ENCODE measurements at regions not wholly inside any gene's neighbourhood (a gene's known extent, or its start where the extent isn't known, plus 50 kb on each side); places are given as distances from the start of the nearest gene placed in this dataset.

- Histone ChIP-seq H3K4me1 (no peaks in the 10 kb centered on the region), H3K4me3 (no peak overlapping the region), H3K36me3 (no peaks in the 10 kb centered on the region), H3K27ac (no peak overlapping the region), H3K27me3 (replicated peaks in 1 of 7) (no peaks in the 10 kb centered on the region), H3K9me3 (peaks cover 0 to 6% (median 0%) of the 10 kb centered on the region in 8 donors)
- TF ChIP-seq, protein P1, sequence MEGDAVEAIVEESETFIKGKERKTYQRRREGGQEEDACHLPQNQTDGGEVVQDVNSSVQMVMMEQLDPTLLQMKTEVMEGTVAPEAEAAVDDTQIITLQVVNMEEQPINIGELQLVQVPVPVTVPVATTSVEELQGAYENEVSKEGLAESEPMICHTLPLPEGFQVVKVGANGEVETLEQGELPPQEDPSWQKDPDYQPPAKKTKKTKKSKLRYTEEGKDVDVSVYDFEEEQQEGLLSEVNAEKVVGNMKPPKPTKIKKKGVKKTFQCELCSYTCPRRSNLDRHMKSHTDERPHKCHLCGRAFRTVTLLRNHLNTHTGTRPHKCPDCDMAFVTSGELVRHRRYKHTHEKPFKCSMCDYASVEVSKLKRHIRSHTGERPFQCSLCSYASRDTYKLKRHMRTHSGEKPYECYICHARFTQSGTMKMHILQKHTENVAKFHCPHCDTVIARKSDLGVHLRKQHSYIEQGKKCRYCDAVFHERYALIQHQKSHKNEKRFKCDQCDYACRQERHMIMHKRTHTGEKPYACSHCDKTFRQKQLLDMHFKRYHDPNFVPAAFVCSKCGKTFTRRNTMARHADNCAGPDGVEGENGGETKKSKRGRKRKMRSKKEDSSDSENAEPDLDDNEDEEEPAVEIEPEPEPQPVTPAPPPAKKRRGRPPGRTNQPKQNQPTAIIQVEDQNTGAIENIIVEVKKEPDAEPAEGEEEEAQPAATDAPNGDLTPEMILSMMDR (IDR thresholded peaks at IDR 0.05 in 8 of 11, conservative IDR thresholded peaks at IDR 0.05 in 3 of 11), result no peak
- no peak for TF ChIP-seq POLR2A (IDR thresholded peaks at IDR 0.05)
- TF ChIP-seq POLR2AphosphoS5 (IDR thresholded peaks at IDR 0.05), result no peak
- intact Hi-C loops (cut with DNase I; ENCODE audit: low total_unique reads), result no loop called here
- DNase-seq, result no peak
These were observed 834.9 kb downstream of the SLC6A15 start for GRCh38 chr12:84077679-84078078.

GRCh38 chr12:84075991-84076390 lies 836.6 kb downstream of the SLC6A15 start:
- no peak overlapping the region for H3K27ac ChIP-seq
- no peak for DNase-seq
- peaks cover 0 to 9% (median 0%) of the 10 kb centered on the region in 8 donors for H3K9me3 ChIP-seq
- no peaks in the 10 kb centered on the region for H3K36me3 ChIP-seq
- H3K4me3 ChIP-seq, result no peak overlapping the region
- H3K27me3 ChIP-seq (replicated peaks in 1 of 7), result no peaks in the 10 kb centered on the region
- no peak for TF ChIP-seq POLR2A (IDR thresholded peaks at IDR 0.05)
- TF ChIP-seq, protein P1 (IDR thresholded peaks at IDR 0.05 in 8 of 11, conservative IDR thresholded peaks at IDR 0.05 in 3 of 11), result no peak
- TF ChIP-seq POLR2AphosphoS5 (IDR thresholded peaks at IDR 0.05), result no peak
- intact Hi-C loops (cut with DNase I; ENCODE audit: low total_unique reads), result no loop called here
- H3K4me1 ChIP-seq, result no peaks in the 10 kb centered on the region
- 46 to 98% (median 90%) methylated on average over 1 of the region's 1 CpG for WGBS, 5 donors

DNA sequence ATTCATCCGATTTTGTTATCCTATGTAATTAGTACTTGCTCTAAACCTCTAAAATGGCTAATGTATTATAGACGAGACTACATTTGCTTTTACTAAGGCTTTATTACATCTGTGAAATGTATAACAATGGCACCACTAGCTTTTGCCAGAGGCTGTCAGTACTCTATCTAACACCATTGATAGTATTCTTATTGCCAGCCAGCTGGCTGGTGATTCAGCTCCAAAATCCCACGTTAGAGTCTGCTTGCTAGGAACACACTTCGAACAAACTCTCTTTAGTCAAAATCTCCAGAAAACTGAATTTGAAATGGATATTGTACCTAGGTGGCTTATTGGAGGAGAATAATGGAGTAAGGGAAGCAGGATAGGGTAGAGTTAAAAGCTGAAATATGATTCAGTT lies 839.2 kb downstream of the SLC6A15 start:
- Histone ChIP-seq H3K9me3 (peaks cover 0 to 13% (median 0%) of the 10 kb centered on the region in 8 donors), H3K36me3 (no peaks in the 10 kb centered on the region), H3K4me3 (no peak overlapping the region), H3K27ac (no peak overlapping the region), H3K4me1 (no peaks in the 10 kb centered on the region), H3K27me3 (replicated peaks in 1 of 7) (no peaks in the 10 kb centered on the region)
- no peak for TF ChIP-seq POLR2A (IDR thresholded peaks at IDR 0.05)
- TF ChIP-seq POLR2AphosphoS5 (IDR thresholded peaks at IDR 0.05), result no peak
- TF ChIP-seq, protein P1 (IDR thresholded peaks at IDR 0.05 in 8 of 11, conservative IDR thresholded peaks at IDR 0.05 in 3 of 11), result no peak
- WGBS, 5 donors, result 75 to 87% (median 82%) methylated on average over 4 of the region's 4 CpGs
- intact Hi-C loops (cut with DNase I; ENCODE audit: low total_unique reads), result no loop called here
- no peak for DNase-seq

DNA sequence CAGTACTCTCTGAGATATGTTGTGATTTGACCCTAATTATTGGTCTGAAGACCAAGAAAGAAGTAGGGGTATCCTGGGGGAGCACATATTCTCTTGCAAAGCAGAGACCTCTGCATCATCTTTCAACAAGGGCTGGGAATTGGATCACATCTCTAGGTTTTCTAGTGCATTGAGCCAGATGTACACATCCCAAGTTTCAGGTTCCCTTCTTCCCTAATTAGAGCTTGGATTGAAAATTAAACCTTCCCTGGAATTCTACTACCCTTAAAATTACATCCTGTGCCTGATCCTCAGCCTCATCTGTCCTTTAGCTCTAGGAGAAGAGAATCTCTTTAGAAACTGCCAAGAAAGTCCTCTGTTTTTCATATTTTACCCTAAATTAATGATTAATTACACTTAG lies 839.6 kb downstream of the SLC6A15 start:
- Histone ChIP-seq H3K4me3 (no peak overlapping the region), H3K9me3 (peaks cover 0 to 13% (median 0%) of the 10 kb centered on the region in 8 donors), H3K4me1 (no peaks in the 10 kb centered on the region), H3K27me3 (replicated peaks in 1 of 7) (no peaks in the 10 kb centered on the region), H3K27ac (no peak overlapping the region), H3K36me3 (no peaks in the 10 kb centered on the region)
- TF ChIP-seq, protein P1 (IDR thresholded peaks at IDR 0.05 in 8 of 11, conservative IDR thresholded peaks at IDR 0.05 in 3 of 11), result no peak
- TF ChIP-seq POLR2A (IDR thresholded peaks at IDR 0.05) (no peak), POLR2AphosphoS5 (IDR thresholded peaks at IDR 0.05) (no peak)
- DNase-seq, result no peak
- intact Hi-C loops (cut with DNase I; ENCODE audit: low total_unique reads), result no loop called here

Measured in spleen (tissue), 11 donors.